GM21576 (cell line): ENCODE measurements at regions not wholly inside any gene's neighbourhood (a gene's known extent, or its start where the extent isn't known, plus 50 kb on each side); places are given as distances from the start of the nearest gene placed in this dataset.

Experiments used
- ATAC-seq: cut with Tn5 transposase; IDR thresholded peaks from one replicate; pipeline ENCODE4 v1.9.1; 2021; ENCODE audit warnings: mild to moderate bottlenecking, moderate library complexity; ENCODE audit not compliant: unreplicated experiment

- ATAC-seq: no peak
Observed at GRCh38 chr9:108095496-108095895, 605.9 kb upstream of the KLF4 start.

- no peak for ATAC-seq
Observed at GRCh38 chr9:108094676-108094993, 605.1 kb upstream of the KLF4 start.

GRCh38 chr9:108093773-108094675, 604.5 kb upstream of the KLF4 start:
- no peak for ATAC-seq

GRCh38 chr9:108088916-108089315, 599.3 kb upstream of the KLF4 start:
- ATAC-seq: no peak

GRCh38 chr9:108087781-108088180, 598.2 kb upstream of the KLF4 start:
- ATAC-seq: no peak

GRCh38 chr9:108086624-108087023, 597.1 kb upstream of the KLF4 start:
- ATAC-seq: no peak

GRCh38 chr9:108085294-108085693, 595.7 kb upstream of the KLF4 start:
- no peak for ATAC-seq

GRCh38 chr9:108083796-108084352, 594.3 kb upstream of the KLF4 start:
- no peak for ATAC-seq

GRCh38 chr9:108083160-108083750, 593.7 kb upstream of the KLF4 start:
- ATAC-seq: no peak

- no peak for ATAC-seq
Observed at GRCh38 chr9:108081112-108081511, 591.5 kb upstream of the KLF4 start.

- ATAC-seq: no peak
Observed at GRCh38 chr9:108080285-108080684, 590.7 kb upstream of the KLF4 start.

GRCh38 chr9:108078811-108079210, 589.2 kb upstream of the KLF4 start:
- ATAC-seq: no peak

- ATAC-seq: no peak
Observed at GRCh38 chr9:108078375-108078774, 588.8 kb upstream of the KLF4 start.

- ATAC-seq: no peak
Observed at GRCh38 chr9:108077556-108077955, 588.0 kb upstream of the KLF4 start.

GRCh38 chr9:108074900-108075299, 585.3 kb upstream of the KLF4 start:
- no peak for ATAC-seq

GRCh38 chr9:108073823-108074222, 584.3 kb upstream of the KLF4 start:
- no peak for ATAC-seq

GRCh38 chr9:108072740-108073139, 583.2 kb upstream of the KLF4 start:
- no peak for ATAC-seq

GRCh38 chr9:108070861-108071260, 581.3 kb upstream of the KLF4 start:
- ATAC-seq: no peak

- no peak for ATAC-seq
Observed at GRCh38 chr9:108069991-108070390, 580.4 kb upstream of the KLF4 start.

- no peak for ATAC-seq
Observed at GRCh38 chr9:108062680-108063079, 573.1 kb upstream of the KLF4 start.

- ATAC-seq: no peak
Observed at GRCh38 chr9:108060175-108060574, 570.6 kb upstream of the KLF4 start.

GRCh38 chr9:108058135-108058814, 568.7 kb upstream of the KLF4 start:
- ATAC-seq: no peak
